HL-60 (cell line): ENCODE measurements at regions not wholly inside any gene's neighbourhood (a gene's known extent, or its start where the extent isn't known, plus 50 kb on each side); places are given as distances from the start of the nearest gene placed in this dataset.

Experiments
- DNase-seq, 2 experiments: peaks; one replicate each; pipeline ENCODE4 v3.0.0-alpha.2; 2010 to 2020; ENCODE audit warnings: low read depth in 1 of 2, low spot score in 1 of 2
- H3K27ac ChIP-seq: fragments of 250-450 bp; sonication (Bioruptor Pico); replicated peaks from 2 replicates; pipeline ENCODE4 v1.5.1; 2020; ENCODE audit warnings: mild to moderate bottlenecking, moderate library complexity
- H3K27me3 ChIP-seq: fragments of 250-450 bp; sonication (Bioruptor Pico); 2 replicates; pipeline ENCODE4 v1.5.1; 2021; ENCODE audit warnings: mild to moderate bottlenecking, moderate library complexity; ENCODE audit not compliant: insufficient read depth, poor library complexity, severe bottlenecking
- H3K4me3 ChIP-seq: replicated peaks from 2 replicates; pipeline ENCODE4 v1.5.1; 2011; ENCODE audit warnings: mild to moderate bottlenecking, control low read depth, low read length; ENCODE audit not compliant: insufficient read depth
- GABPA ChIP-seq: IDR thresholded peaks from 2 replicates; pipeline ENCODE4 v1.6.1; 2012; ENCODE audit warnings: low read depth
- POLR2AphosphoS5 ChIP-seq: IDR thresholded peaks from 2 replicates; pipeline ENCODE4 v1.6.1; 2012; ENCODE audit warnings: low read depth
- SPI1 ChIP-seq: IDR thresholded peaks from 2 replicates; pipeline ENCODE4 v1.6.1; 2012; ENCODE audit warnings: low read depth, mild to moderate bottlenecking, borderline replicate concordance
- TF ChIP-seq, protein P1 (sequence below): IDR thresholded peaks from one replicate; pipeline ENCODE4 v1.5.1; 2011; ENCODE audit warnings: low read length, control low read depth, inconsistent platforms; ENCODE audit not compliant: insufficient read depth
- TF ChIP-seq, protein P2 (sequence below): IDR thresholded peaks from 2 replicates; pipeline ENCODE4 v1.6.1; 2012; ENCODE audit warnings: low read depth; ENCODE audit not compliant: insufficient replicate concordance

DNA sequence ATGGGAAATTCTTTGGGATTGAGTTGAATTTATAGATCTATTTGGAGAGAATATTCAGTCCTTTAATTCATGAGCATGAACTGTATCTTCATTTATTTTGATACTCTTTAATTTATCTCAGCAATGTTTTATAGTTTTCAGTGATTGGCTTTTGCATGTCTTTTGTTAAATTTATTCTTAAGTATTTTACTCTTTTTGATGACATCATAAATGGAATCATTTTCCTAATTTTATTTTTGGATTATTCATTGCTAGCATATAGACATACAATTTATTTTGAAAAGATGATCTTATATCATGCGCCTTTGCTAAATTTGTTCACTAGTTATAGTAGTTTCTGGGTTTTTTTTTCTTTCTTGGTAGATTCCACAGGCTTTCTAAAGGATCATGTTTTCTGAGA lies 149.2 kb upstream of the ASIC2 start:
- TF ChIP-seq GABPA (no peak), SPI1 (no peak), POLR2AphosphoS5 (no peak)
- TF ChIP-seq, protein P1, sequence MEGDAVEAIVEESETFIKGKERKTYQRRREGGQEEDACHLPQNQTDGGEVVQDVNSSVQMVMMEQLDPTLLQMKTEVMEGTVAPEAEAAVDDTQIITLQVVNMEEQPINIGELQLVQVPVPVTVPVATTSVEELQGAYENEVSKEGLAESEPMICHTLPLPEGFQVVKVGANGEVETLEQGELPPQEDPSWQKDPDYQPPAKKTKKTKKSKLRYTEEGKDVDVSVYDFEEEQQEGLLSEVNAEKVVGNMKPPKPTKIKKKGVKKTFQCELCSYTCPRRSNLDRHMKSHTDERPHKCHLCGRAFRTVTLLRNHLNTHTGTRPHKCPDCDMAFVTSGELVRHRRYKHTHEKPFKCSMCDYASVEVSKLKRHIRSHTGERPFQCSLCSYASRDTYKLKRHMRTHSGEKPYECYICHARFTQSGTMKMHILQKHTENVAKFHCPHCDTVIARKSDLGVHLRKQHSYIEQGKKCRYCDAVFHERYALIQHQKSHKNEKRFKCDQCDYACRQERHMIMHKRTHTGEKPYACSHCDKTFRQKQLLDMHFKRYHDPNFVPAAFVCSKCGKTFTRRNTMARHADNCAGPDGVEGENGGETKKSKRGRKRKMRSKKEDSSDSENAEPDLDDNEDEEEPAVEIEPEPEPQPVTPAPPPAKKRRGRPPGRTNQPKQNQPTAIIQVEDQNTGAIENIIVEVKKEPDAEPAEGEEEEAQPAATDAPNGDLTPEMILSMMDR = no peak
- TF ChIP-seq, protein P2, sequence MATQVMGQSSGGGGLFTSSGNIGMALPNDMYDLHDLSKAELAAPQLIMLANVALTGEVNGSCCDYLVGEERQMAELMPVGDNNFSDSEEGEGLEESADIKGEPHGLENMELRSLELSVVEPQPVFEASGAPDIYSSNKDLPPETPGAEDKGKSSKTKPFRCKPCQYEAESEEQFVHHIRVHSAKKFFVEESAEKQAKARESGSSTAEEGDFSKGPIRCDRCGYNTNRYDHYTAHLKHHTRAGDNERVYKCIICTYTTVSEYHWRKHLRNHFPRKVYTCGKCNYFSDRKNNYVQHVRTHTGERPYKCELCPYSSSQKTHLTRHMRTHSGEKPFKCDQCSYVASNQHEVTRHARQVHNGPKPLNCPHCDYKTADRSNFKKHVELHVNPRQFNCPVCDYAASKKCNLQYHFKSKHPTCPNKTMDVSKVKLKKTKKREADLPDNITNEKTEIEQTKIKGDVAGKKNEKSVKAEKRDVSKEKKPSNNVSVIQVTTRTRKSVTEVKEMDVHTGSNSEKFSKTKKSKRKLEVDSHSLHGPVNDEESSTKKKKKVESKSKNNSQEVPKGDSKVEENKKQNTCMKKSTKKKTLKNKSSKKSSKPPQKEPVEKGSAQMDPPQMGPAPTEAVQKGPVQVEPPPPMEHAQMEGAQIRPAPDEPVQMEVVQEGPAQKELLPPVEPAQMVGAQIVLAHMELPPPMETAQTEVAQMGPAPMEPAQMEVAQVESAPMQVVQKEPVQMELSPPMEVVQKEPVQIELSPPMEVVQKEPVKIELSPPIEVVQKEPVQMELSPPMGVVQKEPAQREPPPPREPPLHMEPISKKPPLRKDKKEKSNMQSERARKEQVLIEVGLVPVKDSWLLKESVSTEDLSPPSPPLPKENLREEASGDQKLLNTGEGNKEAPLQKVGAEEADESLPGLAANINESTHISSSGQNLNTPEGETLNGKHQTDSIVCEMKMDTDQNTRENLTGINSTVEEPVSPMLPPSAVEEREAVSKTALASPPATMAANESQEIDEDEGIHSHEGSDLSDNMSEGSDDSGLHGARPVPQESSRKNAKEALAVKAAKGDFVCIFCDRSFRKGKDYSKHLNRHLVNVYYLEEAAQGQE = no peak
- DNase-seq = no peak

DNA sequence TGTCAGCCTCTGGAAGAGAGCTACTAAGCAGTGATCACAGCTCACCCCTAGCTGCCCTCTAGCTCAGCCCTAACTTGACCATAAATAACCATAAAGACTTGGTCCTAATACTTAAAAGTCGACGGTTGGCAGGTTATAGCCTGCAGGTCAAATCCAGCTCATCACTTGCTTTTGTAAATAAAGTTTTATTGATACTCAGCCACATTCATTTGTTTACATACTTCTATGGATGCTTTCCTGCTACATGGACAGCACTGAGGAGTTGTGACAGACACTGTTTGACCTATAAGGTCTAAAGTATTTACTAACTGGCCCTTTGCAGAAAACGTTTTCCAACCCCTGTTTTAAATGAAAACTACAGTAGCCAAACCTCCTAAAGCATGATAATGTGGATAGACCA lies 151.6 kb upstream of the ASIC2 start:
- no peak for DNase-seq
- TF ChIP-seq SPI1 = no peak
- no peak for TF ChIP-seq POLR2AphosphoS5
- TF ChIP-seq, protein P2 = no peak
- no peak for TF ChIP-seq GABPA
- TF ChIP-seq, protein P1 = no peak
- Histone ChIP-seq H3K4me3 (no peak overlapping the region), H3K27ac (no peak overlapping the region), H3K27me3 (no peaks in the 10 kb centered on the region)

More for the DNA sequence above, 149.2 kb upstream of the ASIC2 start:
- H3K27me3 ChIP-seq = no peaks in the 10 kb centered on the region
- no peak overlapping the region for H3K27ac ChIP-seq
- H3K4me3 ChIP-seq = no peak overlapping the region

DNA sequence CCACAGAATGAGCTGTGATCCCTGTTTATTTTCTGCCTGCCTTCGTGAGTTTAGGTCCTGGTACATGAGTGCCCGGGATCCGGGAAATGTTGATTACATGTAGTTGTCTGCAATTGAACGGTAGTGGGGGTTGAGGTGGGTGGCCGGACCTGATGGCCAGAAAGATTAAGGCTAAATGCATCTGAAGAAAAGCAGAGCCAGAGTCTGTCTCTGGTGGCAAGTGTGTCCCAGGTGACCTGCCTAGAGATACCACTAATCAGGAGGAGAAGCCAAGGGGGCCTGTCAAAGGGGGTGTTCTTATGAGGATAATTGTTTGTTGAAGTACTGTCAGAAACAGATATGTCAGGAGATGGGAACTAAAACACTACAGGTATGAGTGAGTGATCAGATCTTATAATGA lies 154.0 kb upstream of the ASIC2 start:
- no peak overlapping the region for H3K4me3 ChIP-seq
- no peaks in the 10 kb centered on the region for H3K27me3 ChIP-seq
- no peak for DNase-seq
- no peak for TF ChIP-seq SPI1
- TF ChIP-seq POLR2AphosphoS5 = no peak
- TF ChIP-seq, protein P2 = no peak
- no peak for TF ChIP-seq GABPA
- TF ChIP-seq, protein P1 = no peak
- no peak overlapping the region for H3K27ac ChIP-seq
